ENCODE measurements at regions not wholly inside any gene's neighbourhood (a gene's known extent, or its start where the extent isn't known, plus 50 kb on each side); places are given as distances from the start of the nearest gene placed in this dataset.

DNA sequence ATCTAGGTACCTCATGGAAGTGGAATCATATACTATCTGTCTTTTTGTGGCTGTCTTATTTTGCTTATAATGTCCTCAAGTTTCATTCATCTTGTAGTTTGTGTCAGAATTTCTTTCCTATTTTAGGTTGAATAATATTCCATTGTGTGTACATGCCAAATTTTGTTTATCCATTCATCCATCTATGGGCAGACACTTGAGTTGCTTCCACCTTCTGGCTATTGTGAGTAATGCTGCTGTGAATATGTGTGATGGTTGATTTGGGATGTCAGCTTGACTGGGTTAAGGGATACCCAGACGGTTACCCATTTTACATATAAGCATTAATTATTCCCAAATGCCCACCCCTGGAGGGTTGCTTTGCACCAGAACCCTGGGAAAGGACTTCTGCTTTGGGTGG lies 477.5 kb downstream of the PTPRU start:
- TF ChIP-seq ZNF274 (IDR thresholded peaks at IDR 0.05; ENCODE audit: low read depth, low read length) (no peak), YY1 (IDR thresholded peaks at IDR 0.05; ENCODE audit: insufficient read depth, insufficient read length) (no peak)

Data from NT2/D1 (cell line).